ENCODE measurements at regions not wholly inside any gene's neighbourhood (a gene's known extent, or its start where the extent isn't known, plus 50 kb on each side); places are given as distances from the start of the nearest gene placed in this dataset.
"Not testable (repeated sequence)": the region's sequence is repeated elsewhere in the genome, so short reads cannot be mapped to it uniquely, and the experiment has no call there.

DNA sequence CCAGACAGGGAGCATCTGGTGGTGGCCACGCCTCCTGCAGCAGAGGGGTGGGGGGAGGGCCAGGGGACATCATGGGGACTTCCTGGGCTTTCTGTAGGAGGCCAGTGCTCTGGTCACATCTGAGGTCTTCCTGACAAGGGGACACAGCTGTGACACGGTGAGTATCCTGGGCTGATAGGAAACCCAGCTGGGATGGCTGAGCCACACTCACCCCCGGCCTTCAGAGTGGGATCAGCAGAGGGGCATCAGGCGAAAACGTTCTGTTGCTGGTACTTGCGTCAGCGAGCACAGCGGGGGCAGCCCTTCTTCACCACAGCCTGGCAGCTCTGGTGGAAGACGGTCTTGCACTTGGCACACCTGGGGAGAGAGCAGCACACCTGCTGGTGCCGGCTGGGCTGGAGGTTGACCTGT is 122.9 kb upstream of the SMURF2 start:
- DNase-seq (ENCODE audit: low read depth in 2 of 2), result no peak

DNA sequence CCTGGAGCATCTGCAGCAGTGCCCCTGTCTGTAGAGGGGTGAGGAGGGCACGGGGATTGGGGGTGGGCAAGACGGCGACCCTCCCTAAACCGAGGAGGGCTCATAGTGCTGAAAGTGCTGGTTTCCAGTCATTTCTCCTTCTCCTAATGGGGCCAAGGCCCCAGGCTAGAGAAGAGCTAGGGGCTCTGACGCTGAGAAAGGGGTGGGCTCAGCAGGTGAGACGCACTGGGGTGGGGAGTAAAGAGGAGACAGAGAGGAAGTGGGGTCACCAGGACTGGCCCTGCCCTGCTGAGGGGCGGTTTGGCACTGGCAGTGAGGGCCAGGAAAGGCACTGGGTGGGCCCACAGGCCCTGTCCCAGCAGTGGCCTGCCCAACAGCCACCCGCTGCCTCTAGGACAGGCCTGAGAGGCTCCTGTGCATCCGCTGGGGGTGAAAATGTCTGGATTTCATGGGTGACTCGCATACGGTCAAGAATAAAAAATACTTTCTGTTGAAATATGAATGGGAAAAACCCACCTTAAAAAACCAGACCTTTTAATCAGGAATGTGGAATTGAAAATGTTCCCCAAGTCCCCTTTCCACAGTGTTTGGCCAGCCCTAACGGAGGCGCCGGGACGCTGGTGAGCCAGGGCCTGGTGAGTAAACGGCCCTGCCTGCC is 122.4 kb upstream of the SMURF2 start:
- no peak for DNase-seq (ENCODE audit: low read depth in 2 of 2)

DNA sequence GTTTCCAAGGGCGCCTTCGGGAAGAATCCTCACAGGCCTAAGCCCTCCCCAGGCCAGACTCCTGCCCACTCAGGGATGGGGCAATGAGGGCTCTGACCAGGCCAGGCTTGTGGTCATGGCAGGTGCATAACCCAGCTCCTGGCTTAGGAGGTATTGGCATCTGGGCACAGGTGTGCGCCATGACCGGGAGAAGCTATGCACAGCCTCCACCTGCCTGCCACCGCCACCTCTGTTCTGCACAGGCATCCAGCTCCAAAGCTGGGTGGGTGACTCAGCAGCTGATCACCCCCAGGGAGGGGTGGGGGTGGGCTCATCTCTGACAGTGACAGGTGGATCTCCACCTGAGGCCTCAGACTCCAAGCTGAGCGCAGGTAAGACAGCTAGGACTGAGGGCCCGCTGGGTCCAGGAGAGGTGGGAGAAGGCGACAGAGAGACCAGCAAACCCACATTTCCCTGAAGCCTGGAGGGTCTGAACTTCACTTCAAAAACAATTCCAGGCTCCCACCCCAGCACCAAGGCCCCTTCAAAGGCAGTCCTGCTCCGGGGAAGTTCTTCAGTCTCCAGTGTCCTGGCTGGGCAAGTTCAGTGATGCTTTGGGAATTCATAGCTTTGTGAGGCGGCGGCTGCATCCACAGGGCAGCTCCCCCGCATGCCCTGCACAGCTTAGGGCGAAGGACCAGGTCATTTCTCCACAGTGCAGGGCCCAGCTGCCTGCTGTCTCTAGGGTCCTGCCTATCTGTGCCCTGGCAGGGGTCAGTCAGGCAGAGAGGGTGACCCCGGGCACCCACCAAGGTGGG is 121.6 kb upstream of the SMURF2 start:
- no peak for DNase-seq (ENCODE audit: low read depth in 2 of 2)

DNA sequence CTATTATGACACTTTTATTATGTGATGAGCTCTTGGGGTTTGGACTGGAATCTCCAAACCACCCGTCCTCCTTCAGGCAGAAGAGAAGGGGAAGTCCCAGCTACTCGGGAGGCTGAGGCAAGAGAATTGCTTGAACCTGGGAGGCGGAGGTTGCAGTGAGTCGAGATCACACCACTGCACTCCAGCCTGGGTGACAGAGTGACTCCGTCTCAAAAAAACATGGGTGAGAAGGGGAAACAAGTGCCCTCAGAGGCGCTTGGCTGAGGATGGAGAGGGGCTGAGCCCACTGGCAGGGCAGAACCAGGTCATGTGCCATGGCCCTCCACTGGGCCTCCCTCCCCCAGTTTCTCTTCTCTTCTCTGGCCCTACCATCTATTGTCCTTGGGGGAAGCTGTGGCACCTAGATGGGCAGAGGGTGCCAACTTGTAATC is 120.9 kb upstream of the SMURF2 start:
- no peak for DNase-seq (ENCODE audit: low read depth in 2 of 2)

DNA sequence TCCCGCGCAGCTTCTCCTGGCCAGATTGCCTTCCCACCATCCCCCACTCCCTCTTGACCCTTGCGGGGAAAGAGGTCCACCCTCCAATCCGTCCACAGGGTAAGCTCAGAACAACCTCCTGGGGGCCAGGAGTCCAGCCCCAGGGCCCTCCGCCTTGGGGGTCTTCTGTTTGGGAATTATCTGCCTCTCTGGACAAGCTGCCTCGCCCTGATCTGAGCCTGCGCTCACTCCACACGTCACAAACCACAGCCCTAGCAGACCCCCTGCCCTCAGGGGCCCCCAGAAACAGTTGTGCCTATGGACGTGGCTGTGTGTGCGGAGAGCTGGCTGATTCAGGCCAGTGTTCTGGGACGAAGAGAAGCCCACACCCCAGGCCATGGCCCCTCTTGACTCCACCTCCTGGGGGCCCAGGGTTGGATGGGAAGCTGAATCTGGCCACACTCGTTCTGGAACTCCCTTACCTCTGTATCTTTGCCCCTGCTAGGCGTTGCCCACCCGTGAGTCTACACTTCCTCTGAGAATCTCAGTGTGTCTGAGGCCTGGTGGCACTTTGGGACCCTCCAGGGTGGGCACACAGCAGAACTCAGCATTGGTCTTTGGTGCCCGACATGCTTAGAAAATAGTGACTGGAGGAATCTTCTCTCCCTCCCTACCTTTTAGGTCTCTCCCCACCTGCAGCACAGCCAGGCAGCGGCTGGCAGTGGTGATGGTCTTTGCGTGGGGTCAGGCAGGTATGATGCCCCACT is 119.9 kb upstream of the SMURF2 start:
- no peak for DNase-seq (ENCODE audit: low read depth in 2 of 2)

DNA sequence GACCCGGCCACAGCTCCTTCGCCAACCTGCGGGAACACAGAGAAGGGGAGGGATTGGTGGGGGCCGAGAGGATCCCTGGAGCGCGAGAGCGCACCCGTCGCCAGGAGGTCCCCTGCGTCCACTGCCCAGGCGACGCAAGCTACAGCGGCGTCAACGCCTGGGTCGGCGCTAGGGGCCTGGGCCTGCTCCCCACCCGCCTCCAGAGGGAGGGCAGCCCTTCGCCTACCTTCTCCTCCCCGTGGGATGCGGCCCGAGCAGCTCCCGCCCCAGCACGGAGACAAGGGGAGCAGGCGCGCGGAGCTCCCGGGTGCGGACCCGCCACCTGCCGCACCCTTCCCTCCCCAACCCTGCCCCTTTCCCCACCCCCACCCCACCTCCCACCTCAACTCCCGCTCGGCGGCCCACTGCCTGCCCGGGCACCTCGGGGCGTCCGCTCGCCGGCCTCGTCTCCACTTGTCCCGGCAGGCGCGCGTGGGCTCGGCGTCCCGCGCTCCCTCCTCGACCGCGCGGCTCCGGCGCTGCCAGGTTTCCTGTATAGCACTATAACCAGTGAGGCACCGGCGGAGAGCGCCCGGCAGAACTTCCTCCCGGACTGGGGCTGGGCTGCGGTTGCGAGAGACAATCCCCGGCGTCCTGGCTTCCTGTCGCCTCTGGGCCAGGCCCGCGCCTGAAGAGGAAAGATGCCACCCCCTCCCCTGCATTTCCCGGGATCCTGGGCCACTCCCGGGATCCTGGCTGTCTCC is 119.1 kb upstream of the SMURF2 start:
- DNase-seq (ENCODE audit: low read depth in 2 of 2), result no peak

DNA sequence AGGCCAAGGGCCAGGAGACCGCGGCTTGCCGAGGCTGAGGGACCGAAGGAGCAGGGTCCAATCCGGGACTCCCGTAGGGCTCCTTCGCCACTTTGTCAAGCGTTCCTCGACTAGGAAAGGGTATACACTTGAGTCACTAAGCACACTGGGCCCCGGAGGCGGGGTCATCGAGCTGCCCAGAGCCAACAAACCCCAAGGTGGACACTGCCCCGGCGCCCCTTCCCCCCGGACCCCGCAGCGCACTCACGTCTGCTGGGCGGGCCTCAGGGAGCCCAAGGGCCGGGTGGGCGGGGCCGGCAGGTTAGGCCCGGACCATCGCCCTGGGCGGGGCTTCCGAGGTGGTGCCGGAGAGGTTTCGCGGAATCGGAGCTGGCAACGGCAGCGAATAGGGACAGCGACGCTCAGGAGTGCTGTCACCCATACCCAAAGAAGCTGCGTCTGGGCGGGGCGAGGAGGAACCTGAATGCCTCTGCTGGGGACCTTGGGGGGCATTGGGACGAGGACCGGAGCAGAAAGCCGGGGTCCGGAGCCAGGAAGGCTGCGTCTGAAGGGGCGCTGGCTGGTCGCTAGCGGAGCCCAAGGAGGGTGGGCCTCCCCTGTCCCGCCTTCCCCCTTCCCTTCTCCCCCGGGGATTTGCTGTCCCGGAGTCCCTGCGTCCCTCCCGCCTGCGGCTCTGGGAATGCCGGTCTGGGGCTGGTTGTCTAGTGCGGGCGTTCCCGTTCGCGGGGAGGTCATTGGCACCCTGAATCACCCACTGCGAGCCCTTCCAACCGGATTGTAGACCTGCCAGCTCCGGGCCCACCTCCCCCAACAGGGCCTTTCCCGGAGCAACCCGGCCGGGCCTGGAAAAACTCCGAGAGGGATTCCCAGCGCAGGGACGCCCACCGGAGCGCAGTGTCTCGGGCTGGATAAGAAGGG is 118.2 kb upstream of the SMURF2 start:
- peak; percentile 39 to 41 for DNase-seq (ENCODE audit: low read depth in 2 of 2)

DNA sequence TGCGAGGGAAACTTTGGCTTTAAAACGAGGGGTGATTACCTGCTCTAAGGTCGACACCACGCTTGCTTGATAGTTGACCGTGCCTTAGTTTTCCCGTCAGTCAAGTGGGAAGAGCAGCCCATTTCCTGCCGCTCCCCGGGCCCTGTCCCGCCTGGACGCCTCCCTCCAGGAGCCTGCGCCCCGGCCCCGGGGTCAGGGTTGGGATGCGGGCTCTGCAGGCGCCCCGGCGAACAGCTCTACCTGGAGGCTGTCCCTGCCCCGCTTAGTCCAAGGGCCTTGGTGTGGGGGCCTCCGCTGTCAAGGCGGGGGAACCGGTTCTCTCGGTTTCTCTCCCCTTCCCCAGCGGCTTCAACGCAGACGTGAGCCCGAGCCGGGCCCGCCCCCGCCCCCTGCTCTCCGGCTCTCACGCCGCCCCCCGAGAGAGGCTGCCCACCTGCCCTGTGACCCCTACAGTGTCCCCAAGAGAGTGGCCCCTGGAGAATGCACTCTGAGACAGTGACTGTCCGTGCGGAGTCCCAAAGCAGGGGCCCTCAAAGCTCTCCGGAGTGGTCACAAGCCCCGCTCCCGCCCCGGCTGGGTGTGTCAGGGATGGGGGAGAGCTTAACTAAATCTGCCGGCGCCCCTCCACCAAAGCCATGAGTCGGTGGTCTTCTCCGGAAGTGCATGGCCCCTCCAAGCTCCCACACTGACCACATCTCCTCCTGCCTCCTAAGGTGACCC is 117.4 kb upstream of the SMURF2 start:
- no peak for DNase-seq (ENCODE audit: low read depth in 2 of 2)

DNA sequence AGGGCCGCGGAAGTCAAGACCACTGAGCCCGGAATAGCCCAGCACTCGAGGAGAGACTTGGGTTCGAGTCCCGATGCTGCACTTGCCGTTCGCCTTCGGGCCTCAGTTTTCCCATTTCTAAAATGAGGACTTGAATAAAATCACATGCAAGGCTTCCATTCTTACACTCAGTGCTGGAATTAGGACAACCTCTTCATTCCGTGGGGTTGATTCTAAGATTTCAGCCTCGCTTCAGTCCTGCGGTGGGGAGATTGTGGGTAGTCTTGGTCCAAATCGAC is 116.9 kb upstream of the SMURF2 start:
- not testable (repeated sequence) for DNase-seq (ENCODE audit: low read depth in 2 of 2)

DNA sequence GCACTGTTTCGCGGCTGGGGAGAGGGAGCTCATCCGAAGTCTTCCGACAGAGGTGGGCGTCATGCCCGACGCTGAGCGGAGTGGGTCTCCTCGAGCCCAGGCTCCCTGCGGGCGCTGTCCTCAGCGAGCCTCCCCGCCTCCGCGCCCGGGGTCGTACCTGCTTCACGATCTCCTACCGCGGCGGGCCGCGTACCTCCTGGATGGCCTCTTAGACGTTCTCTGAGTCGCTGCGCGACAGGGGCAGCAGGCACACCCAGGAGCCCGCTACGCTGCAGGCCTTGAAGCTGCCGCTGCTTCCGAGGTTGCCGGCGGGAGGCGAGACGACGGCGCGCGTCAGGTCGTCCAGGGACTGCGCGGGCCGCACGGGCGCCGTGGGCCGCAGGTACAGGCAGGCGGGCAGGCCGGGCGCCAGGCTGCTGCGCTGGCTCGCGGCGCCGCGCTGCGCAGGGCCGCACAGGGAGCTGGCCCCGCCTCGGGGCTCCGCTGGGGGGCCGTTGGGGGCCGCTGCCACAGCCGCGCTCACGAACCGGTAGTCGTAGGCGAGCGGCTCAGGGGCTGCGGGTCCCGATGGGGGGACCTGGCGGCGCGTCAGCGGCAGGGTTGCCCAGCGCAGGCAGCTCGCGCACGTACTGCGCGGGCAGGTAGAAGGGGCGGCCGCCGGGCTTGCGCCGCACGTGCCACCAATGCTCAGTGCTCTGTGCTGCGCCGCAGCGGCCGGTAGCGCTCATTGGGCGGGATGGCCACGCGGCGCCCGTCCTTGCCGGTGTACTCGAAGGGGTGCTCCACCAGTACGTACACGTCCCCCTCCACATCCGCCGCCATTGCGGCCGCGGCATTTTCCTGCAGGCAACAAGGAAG is 116.4 kb upstream of the SMURF2 start:
- no peak for DNase-seq (ENCODE audit: low read depth in 2 of 2)

DNA sequence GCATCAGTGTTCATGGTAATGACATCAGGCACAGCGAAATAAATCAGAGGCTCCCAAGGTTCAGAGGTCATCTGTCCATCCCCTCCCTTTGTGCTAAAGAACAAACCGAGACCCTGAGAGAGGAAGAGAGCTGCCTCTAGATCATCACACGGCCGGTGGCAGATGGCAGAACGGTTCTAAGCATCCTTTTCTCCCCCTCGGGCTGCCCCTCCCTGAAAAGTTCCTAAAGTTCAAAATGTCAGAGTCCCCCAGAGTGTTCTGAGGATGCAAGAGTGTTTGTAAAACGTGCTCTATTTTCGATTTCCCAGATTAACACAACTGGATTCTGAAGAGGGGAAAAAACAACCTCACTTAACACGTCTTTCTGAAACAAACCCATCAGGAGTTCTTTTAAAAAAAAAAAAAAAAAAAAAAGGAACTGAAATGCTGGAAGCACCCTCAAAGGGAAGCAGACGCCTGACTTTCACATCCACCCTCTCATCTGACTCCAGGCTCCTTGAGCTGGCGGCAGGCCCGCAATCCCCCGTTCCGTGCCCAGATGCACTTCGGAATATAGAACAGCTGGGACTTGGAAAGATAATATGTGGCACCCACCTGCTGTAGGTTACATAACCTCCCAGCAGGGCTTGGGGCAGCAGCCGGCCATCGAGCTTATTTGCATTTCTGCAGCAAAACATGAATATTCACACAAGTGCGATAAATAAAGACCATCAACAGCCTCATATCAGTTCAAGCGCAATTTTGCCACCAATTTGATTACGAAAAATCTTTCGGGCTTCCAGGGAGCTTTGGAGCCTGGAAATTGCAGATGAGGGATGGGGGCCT is 115.5 kb upstream of the SMURF2 start:
- no peak for DNase-seq (ENCODE audit: low read depth in 2 of 2)

DNA sequence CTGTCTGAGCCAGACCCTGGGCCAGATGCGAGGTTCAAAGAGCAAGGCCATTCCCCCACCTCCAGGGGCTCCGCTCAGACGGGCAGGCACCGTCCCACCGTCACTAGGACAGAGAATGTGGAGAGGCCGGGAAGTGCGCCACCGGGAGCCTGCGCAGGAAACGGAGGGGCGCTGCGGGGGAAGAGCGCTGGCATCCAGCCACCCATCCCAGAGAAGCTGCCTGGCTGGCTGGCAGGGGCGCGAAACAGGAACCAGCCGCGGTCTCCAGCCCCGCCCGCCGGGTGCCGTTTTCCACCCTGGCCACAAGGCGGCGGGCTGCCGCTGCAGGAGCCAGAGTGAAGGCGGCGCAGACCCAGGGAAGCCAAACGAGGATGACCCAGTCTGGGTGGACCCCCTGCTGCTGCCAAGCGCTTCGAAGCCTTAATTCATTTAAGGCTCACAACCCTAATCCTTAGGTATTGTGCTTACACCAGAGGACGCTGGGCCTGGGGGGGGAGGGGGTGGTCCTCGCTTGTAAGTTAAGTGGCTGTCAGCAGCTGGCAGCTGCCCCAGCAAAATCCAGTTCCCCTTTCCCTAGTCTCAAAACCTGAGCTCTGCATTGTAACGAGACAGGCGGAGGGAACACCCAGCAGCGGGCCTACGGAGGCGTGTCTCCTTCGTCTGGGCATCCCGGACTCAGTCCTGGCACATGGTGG is 114.8 kb upstream of the SMURF2 start:
- DNase-seq (ENCODE audit: low read depth in 2 of 2), result peak; percentile 36 to 54

DNA sequence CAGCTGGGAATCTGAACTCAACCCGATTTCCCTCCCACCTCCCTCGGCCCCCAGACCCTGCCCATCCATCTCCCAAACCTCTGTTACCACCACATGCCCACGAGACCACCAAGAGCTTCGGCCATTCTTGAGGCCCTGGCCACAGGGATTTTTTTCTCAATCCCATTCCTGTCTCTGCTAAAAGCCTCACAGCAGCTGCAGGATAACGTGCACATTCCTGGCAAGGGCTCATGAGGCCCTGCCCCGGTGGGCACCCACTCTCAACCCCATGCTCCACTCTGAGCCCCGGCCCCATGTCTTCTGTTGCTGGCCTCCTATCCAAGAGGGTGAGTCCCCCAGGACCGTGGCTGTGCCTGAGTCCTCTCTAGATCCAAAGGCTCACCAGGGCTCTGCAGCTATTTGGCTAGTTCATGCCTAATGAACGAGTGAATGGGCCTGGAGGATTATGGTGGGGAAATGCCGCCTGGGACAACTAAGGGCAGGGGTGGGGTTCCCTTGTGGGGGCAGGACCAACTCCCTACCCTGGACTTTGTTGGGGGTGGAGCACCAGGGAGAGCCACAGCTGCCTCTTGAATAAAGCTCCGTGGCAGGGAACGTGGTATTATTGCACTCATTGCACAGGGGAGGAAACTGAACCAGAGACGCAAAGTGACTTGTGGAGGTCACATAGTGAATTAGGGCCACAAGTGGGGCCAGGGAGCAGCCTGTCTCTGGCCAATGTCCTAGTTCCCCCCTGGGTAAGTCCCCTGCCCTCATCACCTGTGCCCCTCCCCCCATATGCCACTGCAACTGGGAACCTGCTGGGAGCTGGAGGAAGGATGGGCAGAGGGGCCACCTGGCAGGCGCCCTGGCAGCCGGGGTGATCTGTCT is 113.8 kb upstream of the SMURF2 start:
- no peak for DNase-seq (ENCODE audit: low read depth in 2 of 2)

DNA sequence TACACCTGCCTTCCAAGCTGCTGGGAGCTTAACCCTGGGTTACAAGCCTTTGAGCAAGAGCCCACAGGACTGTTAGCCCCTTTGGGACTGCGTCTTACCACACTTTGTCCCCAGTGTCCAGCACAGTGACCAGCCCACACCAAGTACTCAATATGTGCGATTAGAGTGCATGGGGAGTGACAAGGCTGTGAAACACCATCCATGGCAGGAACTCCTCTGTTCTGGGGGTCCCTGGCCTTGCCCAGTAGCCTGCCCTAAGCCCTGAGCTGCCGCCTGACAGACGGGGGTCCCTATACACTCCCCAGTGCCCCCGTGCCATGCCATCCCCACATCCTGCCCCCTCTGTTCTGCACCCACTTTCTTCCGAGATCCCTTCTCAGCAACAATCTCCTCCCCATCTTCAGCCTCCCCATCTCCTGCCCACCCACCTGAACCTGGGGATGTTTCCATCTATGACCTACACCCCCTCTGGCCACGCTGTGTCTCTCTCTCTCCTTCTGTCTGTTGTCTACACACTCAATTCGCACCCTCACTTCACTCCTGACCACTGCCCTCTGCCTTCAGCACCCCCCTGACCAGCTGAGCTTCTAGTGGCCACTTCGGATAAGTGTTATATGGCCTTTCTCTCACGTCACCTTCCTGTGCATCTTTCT is 112.9 kb upstream of the SMURF2 start:
- no peak for DNase-seq (ENCODE audit: low read depth in 2 of 2)

DNA sequence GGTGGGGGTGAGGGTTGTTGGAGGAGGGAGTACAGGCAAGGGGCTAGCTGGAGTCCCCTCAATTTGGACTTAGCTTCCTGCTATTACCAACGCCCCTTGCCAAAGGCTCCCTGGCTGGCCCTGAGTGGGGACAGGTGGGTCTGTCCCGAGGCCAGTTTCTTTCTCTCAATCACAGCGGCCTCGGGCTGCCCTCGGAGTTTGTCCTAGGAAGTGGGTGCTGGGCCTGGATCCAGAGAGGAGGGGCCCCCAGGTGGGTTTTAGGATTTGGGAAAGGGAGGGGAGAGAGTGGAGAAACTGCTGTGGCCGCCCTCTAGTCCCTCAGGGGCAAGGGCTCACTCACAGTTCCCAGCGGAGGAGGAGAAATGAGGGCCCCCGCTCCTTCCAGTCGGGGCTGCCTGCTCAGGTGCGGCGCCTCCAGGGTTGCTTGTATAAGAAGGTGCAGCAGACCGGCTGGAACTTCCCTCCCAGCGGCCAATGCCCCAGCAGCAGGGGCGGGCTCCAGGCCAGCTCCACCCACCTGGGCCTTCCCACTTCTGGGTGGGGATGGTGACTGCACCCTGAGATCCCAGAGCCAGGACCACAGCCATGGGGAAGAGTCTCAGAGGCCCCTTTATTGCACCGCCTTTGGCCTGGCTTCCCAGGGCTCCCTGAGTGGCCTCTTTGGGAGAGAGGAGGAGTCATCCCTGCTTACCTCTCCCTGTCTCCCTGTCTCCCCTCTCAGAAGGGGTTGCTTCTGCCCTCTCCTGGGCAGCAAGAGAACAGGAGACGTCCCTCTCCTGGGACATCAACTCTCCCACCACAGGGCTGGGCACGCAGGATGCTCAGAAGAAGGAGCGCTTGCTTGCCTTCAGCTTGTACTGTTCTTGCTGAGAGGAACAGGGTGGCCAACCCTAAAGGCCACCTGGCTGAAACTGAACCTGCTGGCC is 112.0 kb upstream of the SMURF2 start:
- no peak for DNase-seq (ENCODE audit: low read depth in 2 of 2)

Measured in stimulated activated CD8-positive, alpha-beta memory T cell treated with anti-CD3 and anti-CD28 coated beads, Interleukin-7, amount 100 ng/mL, for 1 hour (primary cell).